ENCODE measurements at regions not wholly inside any gene's neighbourhood (a gene's known extent, or its start where the extent isn't known, plus 50 kb on each side); places are given as distances from the start of the nearest gene placed in this dataset.

DNA sequence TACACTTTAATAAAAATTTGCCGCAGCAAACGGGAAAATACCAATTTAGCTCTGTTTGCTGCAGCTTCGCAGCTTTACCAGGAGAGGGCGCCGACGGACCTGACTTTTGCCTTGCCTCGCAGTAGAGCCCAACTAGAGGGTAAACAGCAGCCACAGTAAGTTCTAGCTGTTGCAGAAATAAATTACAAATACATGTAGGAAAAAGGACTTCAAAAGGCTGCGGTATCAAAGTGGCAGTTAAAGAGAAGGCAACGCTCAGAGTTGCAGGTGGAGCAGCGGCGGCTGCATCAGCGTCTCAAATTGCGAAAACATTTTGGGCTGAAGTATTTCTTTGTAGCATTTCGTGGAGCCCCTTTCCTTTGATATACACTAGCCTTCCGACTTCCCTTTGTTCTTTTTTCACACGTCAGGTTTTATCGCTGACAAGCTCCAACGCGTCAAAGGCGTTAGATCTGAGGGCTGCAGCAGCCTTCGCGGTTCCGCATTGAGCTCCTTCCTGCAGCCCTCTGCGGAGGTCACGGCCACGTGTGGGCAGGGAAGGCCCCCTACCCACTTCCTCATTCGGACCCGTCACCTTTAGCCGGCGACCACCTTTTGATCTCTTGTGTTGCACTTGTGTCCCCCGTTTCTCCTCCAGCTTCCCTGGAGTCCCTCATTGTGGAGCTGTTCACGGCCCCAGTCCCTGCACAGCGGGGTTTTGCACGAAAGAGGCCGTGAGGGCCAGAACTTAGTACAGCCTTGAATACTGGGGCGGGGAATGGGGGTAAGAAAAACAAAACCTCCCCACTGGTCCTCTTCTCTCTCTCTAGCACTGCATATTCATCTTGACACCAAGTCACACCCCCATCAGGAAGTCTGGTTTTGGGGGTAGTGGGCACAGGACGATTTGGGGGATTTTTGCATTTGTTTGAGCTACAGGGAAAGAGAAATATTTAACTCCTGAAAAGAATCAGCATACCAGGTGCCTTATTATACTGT is 72.8 kb downstream of the S1PR1 start (continued):
- TF ChIP-seq HNRNPK (IDR thresholded peaks at IDR 0.05; ENCODE audit: low read depth, low read length, poor library complexity, severe bottlenecking) (no peak), HCFC1 (IDR thresholded peaks at IDR 0.05; ENCODE audit: low read depth, low read length) (no peak), RCOR2 (CRISPR knock-in tag; IDR thresholded peaks at IDR 0.05) (no peak)
- TF ChIP-seq, protein P1, sequence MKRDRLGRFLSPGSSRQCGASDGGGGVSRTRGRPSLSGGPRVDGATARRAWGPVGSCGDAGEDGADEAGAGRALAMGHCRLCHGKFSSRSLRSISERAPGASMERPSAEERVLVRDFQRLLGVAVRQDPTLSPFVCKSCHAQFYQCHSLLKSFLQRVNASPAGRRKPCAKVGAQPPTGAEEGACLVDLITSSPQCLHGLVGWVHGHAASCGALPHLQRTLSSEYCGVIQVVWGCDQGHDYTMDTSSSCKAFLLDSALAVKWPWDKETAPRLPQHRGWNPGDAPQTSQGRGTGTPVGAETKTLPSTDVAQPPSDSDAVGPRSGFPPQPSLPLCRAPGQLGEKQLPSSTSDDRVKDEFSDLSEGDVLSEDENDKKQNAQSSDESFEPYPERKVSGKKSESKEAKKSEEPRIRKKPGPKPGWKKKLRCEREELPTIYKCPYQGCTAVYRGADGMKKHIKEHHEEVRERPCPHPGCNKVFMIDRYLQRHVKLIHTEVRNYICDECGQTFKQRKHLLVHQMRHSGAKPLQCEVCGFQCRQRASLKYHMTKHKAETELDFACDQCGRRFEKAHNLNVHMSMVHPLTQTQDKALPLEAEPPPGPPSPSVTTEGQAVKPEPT (CRISPR knock-in tag; IDR thresholded peaks at IDR 0.05; ENCODE audit: low read depth), result no peak
- TF ChIP-seq, protein P2, sequence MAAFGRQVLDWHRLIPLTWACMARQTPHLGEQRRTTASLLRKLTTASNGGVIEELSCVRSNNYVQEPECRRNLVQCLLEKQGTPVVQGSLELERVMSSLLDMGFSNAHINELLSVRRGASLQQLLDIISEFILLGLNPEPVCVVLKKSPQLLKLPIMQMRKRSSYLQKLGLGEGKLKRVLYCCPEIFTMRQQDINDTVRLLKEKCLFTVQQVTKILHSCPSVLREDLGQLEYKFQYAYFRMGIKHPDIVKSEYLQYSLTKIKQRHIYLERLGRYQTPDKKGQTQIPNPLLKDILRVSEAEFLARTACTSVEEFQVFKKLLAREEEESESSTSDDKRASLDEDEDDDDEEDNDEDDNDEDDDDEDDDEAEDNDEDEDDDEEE (CRISPR knock-in tag; IDR thresholded peaks at IDR 0.05), result no peak
- TF ChIP-seq, protein P3, sequence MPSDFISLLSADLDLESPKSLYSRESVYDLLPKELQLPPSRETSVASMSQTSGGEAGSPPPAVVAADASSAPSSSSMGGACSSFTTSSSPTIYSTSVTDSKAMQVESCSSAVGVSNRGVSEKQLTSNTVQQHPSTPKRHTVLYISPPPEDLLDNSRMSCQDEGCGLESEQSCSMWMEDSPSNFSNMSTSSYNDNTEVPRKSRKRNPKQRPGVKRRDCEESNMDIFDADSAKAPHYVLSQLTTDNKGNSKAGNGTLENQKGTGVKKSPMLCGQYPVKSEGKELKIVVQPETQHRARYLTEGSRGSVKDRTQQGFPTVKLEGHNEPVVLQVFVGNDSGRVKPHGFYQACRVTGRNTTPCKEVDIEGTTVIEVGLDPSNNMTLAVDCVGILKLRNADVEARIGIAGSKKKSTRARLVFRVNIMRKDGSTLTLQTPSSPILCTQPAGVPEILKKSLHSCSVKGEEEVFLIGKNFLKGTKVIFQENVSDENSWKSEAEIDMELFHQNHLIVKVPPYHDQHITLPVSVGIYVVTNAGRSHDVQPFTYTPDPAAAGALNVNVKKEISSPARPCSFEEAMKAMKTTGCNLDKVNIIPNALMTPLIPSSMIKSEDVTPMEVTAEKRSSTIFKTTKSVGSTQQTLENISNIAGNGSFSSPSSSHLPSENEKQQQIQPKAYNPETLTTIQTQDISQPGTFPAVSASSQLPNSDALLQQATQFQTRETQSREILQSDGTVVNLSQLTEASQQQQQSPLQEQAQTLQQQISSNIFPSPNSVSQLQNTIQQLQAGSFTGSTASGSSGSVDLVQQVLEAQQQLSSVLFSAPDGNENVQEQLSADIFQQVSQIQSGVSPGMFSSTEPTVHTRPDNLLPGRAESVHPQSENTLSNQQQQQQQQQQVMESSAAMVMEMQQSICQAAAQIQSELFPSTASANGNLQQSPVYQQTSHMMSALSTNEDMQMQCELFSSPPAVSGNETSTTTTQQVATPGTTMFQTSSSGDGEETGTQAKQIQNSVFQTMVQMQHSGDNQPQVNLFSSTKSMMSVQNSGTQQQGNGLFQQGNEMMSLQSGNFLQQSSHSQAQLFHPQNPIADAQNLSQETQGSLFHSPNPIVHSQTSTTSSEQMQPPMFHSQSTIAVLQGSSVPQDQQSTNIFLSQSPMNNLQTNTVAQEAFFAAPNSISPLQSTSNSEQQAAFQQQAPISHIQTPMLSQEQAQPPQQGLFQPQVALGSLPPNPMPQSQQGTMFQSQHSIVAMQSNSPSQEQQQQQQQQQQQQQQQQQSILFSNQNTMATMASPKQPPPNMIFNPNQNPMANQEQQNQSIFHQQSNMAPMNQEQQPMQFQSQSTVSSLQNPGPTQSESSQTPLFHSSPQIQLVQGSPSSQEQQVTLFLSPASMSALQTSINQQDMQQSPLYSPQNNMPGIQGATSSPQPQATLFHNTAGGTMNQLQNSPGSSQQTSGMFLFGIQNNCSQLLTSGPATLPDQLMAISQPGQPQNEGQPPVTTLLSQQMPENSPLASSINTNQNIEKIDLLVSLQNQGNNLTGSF (CRISPR knock-in tag; IDR thresholded peaks at IDR 0.05), result no peak
- TF ChIP-seq, protein P4, sequence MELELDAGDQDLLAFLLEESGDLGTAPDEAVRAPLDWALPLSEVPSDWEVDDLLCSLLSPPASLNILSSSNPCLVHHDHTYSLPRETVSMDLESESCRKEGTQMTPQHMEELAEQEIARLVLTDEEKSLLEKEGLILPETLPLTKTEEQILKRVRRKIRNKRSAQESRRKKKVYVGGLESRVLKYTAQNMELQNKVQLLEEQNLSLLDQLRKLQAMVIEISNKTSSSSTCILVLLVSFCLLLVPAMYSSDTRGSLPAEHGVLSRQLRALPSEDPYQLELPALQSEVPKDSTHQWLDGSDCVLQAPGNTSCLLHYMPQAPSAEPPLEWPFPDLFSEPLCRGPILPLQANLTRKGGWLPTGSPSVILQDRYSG (CRISPR knock-in tag; IDR thresholded peaks at IDR 0.05), result no peak
- TF ChIP-seq, protein P5, sequence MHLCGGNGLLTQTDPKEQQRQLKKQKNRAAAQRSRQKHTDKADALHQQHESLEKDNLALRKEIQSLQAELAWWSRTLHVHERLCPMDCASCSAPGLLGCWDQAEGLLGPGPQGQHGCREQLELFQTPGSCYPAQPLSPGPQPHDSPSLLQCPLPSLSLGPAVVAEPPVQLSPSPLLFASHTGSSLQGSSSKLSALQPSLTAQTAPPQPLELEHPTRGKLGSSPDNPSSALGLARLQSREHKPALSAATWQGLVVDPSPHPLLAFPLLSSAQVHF (CRISPR knock-in tag; IDR thresholded peaks at IDR 0.05), result no peak
- TF ChIP-seq, protein P6, sequence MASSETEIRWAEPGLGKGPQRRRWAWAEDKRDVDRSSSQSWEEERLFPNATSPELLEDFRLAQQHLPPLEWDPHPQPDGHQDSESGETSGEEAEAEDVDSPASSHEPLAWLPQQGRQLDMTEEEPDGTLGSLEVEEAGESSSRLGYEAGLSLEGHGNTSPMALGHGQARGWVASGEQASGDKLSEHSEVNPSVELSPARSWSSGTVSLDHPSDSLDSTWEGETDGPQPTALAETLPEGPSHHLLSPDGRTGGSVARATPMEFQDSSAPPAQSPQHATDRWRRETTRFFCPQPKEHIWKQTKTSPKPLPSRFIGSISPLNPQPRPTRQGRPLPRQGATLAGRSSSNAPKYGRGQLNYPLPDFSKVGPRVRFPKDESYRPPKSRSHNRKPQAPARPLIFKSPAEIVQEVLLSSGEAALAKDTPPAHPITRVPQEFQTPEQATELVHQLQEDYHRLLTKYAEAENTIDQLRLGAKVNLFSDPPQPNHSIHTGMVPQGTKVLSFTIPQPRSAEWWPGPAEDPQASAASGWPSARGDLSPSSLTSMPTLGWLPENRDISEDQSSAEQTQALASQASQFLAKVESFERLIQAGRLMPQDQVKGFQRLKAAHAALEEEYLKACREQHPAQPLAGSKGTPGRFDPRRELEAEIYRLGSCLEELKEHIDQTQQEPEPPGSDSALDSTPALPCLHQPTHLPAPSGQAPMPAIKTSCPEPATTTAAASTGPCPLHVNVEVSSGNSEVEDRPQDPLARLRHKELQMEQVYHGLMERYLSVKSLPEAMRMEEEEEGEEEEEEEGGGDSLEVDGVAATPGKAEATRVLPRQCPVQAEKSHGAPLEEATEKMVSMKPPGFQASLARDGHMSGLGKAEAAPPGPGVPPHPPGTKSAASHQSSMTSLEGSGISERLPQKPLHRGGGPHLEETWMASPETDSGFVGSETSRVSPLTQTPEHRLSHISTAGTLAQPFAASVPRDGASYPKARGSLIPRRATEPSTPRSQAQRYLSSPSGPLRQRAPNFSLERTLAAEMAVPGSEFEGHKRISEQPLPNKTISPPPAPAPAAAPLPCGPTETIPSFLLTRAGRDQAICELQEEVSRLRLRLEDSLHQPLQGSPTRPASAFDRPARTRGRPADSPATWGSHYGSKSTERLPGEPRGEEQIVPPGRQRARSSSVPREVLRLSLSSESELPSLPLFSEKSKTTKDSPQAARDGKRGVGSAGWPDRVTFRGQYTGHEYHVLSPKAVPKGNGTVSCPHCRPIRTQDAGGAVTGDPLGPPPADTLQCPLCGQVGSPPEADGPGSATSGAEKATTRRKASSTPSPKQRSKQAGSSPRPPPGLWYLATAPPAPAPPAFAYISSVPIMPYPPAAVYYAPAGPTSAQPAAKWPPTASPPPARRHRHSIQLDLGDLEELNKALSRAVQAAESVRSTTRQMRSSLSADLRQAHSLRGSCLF (CRISPR knock-in tag; IDR thresholded peaks at IDR 0.05; ENCODE audit: borderline replicate concordance), result no peak
- TF ChIP-seq, protein P7, sequence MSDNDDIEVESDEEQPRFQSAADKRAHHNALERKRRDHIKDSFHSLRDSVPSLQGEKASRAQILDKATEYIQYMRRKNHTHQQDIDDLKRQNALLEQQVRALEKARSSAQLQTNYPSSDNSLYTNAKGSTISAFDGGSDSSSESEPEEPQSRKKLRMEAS (IDR thresholded peaks at IDR 0.05), result 0 out of 2 replicates have a peak, but pooled peaks have one; percentile 18
- TF ChIP-seq, protein P8, sequence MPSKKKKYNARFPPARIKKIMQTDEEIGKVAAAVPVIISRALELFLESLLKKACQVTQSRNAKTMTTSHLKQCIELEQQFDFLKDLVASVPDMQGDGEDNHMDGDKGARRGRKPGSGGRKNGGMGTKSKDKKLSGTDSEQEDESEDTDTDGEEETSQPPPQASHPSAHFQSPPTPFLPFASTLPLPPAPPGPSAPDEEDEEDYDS (CRISPR knock-in tag; IDR thresholded peaks at IDR 0.05), result no peak

All from HepG2 (cell line).